ENCODE measurements at regions not wholly inside any gene's neighbourhood (a gene's known extent, or its start where the extent isn't known, plus 50 kb on each side); places are given as distances from the start of the nearest gene placed in this dataset.

DNA sequence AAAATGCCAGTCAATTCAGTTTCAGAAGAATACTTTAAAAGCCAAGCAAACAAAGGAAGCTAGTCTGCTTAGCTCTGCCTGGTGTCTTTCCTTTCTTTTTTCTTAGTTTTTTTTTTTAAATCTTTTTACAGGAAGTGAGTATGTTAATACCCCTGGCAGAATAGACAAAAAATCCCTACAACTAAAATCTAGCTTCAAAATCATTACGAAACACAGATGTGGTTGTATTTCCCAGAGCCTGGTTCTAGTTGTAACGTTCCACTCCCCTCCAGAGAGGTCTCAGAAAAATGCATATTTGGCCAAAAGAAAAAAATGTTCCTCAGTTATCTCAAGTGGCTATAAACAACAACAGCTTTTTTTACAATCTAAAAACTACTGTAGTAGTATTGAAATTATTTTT, 202.1 kb upstream of the RND3 start:
- TF ChIP-seq, protein P1, sequence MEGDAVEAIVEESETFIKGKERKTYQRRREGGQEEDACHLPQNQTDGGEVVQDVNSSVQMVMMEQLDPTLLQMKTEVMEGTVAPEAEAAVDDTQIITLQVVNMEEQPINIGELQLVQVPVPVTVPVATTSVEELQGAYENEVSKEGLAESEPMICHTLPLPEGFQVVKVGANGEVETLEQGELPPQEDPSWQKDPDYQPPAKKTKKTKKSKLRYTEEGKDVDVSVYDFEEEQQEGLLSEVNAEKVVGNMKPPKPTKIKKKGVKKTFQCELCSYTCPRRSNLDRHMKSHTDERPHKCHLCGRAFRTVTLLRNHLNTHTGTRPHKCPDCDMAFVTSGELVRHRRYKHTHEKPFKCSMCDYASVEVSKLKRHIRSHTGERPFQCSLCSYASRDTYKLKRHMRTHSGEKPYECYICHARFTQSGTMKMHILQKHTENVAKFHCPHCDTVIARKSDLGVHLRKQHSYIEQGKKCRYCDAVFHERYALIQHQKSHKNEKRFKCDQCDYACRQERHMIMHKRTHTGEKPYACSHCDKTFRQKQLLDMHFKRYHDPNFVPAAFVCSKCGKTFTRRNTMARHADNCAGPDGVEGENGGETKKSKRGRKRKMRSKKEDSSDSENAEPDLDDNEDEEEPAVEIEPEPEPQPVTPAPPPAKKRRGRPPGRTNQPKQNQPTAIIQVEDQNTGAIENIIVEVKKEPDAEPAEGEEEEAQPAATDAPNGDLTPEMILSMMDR (IDR thresholded peaks at IDR 0.05) = no peak
- TF ChIP-seq POLR2AphosphoS5 (IDR thresholded peaks at IDR 0.05; ENCODE audit: low read depth, low read length) = no peak
- TF ChIP-seq, protein P2, sequence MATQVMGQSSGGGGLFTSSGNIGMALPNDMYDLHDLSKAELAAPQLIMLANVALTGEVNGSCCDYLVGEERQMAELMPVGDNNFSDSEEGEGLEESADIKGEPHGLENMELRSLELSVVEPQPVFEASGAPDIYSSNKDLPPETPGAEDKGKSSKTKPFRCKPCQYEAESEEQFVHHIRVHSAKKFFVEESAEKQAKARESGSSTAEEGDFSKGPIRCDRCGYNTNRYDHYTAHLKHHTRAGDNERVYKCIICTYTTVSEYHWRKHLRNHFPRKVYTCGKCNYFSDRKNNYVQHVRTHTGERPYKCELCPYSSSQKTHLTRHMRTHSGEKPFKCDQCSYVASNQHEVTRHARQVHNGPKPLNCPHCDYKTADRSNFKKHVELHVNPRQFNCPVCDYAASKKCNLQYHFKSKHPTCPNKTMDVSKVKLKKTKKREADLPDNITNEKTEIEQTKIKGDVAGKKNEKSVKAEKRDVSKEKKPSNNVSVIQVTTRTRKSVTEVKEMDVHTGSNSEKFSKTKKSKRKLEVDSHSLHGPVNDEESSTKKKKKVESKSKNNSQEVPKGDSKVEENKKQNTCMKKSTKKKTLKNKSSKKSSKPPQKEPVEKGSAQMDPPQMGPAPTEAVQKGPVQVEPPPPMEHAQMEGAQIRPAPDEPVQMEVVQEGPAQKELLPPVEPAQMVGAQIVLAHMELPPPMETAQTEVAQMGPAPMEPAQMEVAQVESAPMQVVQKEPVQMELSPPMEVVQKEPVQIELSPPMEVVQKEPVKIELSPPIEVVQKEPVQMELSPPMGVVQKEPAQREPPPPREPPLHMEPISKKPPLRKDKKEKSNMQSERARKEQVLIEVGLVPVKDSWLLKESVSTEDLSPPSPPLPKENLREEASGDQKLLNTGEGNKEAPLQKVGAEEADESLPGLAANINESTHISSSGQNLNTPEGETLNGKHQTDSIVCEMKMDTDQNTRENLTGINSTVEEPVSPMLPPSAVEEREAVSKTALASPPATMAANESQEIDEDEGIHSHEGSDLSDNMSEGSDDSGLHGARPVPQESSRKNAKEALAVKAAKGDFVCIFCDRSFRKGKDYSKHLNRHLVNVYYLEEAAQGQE (IDR thresholded peaks at IDR 0.05; ENCODE audit: insufficient read depth in 1 of 2, low read depth in 2 of 2, low read length in 1 of 2) = no peak
